Islet precursor cell (in vitro differentiated cells): ENCODE measurements at regions not wholly inside any gene's neighbourhood (a gene's known extent, or its start where the extent isn't known, plus 50 kb on each side); places are given as distances from the start of the nearest gene placed in this dataset.
A peak's percentile ranks its signal among the peaks of the same experiment; 100 is the strongest.

Experiments used
- DNase-seq: peaks from one replicate; pipeline ENCODE4 v3.0.0-alpha.2; 2018

DNA sequence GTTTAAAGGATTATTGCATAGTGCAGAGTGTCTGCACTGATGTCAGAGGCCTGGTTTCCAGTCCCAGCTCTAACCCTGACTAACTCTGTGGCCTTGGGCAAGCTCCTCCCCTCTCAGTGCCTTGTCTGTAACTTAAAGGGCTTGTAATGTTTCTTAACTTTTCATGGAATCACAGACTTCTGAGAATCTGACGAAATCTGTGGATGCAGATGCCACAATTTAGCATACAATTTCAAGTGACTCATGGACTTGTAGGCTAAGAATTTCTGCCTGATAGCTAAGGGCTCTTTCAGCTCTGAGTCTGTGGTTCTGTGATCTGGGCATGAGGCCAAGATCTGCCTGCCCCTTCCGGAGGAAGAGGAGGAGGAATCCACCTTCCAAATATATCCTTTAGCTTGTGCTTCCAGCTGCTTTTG, 236.9 kb downstream of the AR start:
- peak; percentile 64 for DNase-seq

DNA sequence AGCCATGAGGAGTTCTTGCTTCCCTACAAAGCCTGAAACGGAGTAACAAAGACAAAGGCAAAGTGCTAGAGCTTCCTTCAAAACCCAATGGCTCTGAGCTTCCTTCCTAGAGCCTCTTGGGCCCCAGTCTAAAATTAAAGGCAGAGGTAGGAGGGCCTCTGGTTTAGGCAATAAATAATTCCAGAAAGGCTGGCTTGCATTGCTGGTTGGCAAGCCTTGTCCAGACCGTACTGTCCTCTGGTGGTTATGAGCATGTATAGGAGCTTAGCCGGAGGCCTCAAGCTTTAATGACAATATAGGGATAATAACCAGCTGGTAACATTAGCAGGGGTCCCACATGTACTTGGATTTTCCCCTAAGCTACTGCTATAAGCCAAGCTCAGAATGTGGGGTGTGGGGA, 237.3 kb downstream of the AR start:
- no peak for DNase-seq

DNA sequence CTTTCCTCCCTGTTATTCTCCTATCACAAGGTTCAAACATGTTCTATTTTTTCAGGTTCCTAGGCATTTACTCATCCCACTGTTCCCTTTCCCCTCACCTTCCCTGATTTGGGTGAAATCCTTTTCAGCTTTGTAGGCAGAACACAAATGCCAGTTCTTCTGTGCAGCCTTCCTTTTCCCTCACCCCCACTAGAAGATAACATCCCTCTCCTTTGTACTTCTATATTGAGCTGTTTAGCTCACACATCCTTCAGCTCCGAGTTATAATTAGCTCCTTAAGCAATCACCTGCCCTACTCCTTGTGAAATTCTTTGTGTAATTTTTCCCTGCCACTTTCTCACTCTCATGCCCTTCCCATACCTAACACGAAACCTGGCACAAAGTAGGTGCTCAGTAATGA, 240.9 kb downstream of the AR start:
- DNase-seq, result no peak

DNA sequence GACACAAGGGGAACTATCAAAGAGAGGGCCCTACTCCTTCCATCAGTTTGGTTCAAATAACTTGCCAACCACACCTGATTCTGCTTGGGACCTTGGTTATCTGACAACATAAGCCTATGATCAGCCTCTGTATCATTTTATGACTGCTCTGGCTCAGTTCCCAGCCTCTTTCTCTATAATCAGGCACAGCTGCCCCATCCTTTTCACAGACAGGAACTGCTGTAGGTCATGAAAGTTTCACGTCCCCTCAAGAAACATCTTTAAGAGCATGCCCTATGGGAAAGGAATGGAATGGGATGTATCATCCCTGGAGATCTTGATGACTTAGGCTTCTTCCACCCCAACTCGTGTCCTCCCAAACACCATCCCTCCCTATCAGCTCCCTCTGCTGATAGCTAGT, 243.4 kb downstream of the AR start:
- DNase-seq, result no peak

DNA sequence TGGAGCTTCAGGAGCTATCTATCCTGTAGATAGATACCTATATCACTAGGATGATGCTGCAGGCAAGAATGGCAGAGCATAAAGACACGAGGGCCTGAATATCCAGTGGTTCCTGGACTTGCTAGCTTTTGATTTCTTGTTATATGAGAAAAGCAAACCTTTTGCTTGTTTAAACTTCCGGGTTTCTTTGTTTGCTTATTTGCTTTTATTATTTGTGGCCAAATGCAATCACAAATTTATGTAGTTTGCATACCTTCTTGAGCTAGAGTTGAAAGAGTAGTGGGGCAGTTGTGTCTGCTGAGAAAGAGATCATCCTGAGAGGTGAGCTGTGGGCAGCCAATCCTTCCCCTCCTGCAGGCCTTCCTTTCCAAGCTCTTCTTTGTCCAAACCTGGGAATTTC, 245.7 kb downstream of the AR start:
- DNase-seq, result no peak
